H1 (cell line): ENCODE measurements at regions not wholly inside any gene's neighbourhood (a gene's known extent, or its start where the extent isn't known, plus 50 kb on each side); places are given as distances from the start of the nearest gene placed in this dataset.

ENCODE experiments used
- CTCF ChIA-PET: fragments of 300-600 bp; sonication (Branson Sonifier 250); formaldehyde crosslinking; loops from one replicate; lab custom pipeline; 2021; ENCODE audit not compliant: partially characterized antibody; lab: Charles Lee
- POLR2A ChIA-PET: fragments of 300-600 bp; sonication (Branson Sonifier 250); formaldehyde crosslinking; loops from one replicate; lab custom pipeline; 2021; ENCODE audit warnings: inconsistent platforms; ENCODE audit not compliant: partially characterized antibody; lab: Charles Lee
- DNase-seq, 2 experiments: peaks; one replicate each; pipeline versions ENCODE4 v3.0.0 to v3.0.0-alpha.2; 2010 to 2022; ENCODE audit warnings: low spot score in 2 of 2, low read depth in 1 of 2, mixed read lengths in 1 of 2
- FAIRE-seq: peaks from 2 replicates; lab custom pipeline; 2011; peaks lifted over from hg19 to GRCh38; lab: Jason Lieb, UNC
- H2AFZ ChIP-seq: 2 replicates; pipeline ENCODE4 v1.8.1; 2012; ENCODE audit warnings: low read length, inconsistent platforms
- H2AK5ac ChIP-seq: 2 replicates; pipeline ENCODE4 v1.6.1; 2013; ENCODE audit warnings: low read depth, low read length
- H2BK120ac ChIP-seq: replicated peaks from 2 replicates; pipeline ENCODE3; 2013; ENCODE audit warnings: low read depth, low read length, inconsistent platforms
- H2BK12ac ChIP-seq: 2 replicates; pipeline ENCODE4 v1.6.1; 2013; ENCODE audit warnings: low read depth, low read length
- H2BK15ac ChIP-seq: 2 replicates; pipeline ENCODE4 v1.6.1; 2013; ENCODE audit warnings: low read length
- H2BK20ac ChIP-seq: 2 replicates; pipeline ENCODE4 v1.6.1; 2013; ENCODE audit warnings: low read length
- H2BK5ac ChIP-seq: 2 replicates; pipeline ENCODE4 v1.6.1; 2013; ENCODE audit warnings: low read depth, low read length
- H3K14ac ChIP-seq: 2 replicates; pipeline ENCODE4 v1.6.1; 2013; ENCODE audit warnings: inconsistent platforms; ENCODE audit not compliant: insufficient read length
- H3K18ac ChIP-seq: 2 replicates; pipeline ENCODE4 v1.6.1; 2013; ENCODE audit warnings: low read length; ENCODE audit errors: extremely low read depth
- H3K23ac ChIP-seq: 2 replicates; pipeline ENCODE4 v1.6.1; 2013; ENCODE audit warnings: inconsistent platforms; ENCODE audit not compliant: insufficient read length
- H3K23me2 ChIP-seq: 2 replicates; pipeline ENCODE4 v1.6.1; 2013; ENCODE audit warnings: low read depth, low read length
- H3K27ac ChIP-seq: 2 replicates; pipeline ENCODE4 v1.6.1; 2011; ENCODE audit warnings: low read depth, low read length, inconsistent platforms
- H3K27me3 ChIP-seq, 4 experiments: replicated peaks in 1 of 4; 1 replicate in 1 of 4; 2 replicates in 3 of 4; pipeline versions ENCODE4 v1.6.1 to v1.8.1; 2011 to 2013; ENCODE audit warnings: low read length in 3 of 4, mild to moderate bottlenecking in 3 of 4, inconsistent platforms in 2 of 4, mixed read lengths in 2 of 4, moderate library complexity in 1 of 4; ENCODE audit not compliant: control insufficient read depth in 3 of 4, insufficient read depth in 3 of 4; ENCODE audit errors: extremely low read depth in 1 of 4
- H3K36me3 ChIP-seq, 4 experiments: 2 replicates each; pipeline versions ENCODE4 v1.6.1 to v1.8.1; 2011 to 2013; ENCODE audit warnings: mild to moderate bottlenecking in 4 of 4, low read length in 3 of 4, moderate library complexity in 2 of 4, control low read depth in 1 of 4, inconsistent platforms in 1 of 4; ENCODE audit not compliant: insufficient read depth in 4 of 4, control insufficient read depth in 2 of 4
- H3K4ac ChIP-seq: replicated peaks from 2 replicates; pipeline ENCODE3; 2013; ENCODE audit warnings: low read length, low read depth, mixed read lengths, inconsistent platforms; ENCODE audit not compliant: insufficient read length
- H3K4me1 ChIP-seq, 4 experiments: replicated peaks in 1 of 4; 1 replicate in 1 of 4; 2 replicates in 3 of 4; pipeline versions ENCODE4 v1.6.1 to v1.8.1; 2011 to 2013; ENCODE audit warnings: low read length in 3 of 4, inconsistent platforms in 2 of 4, mixed read lengths in 1 of 4; ENCODE audit not compliant: insufficient read depth in 4 of 4, control insufficient read depth in 3 of 4
- H3K4me2 ChIP-seq, 2 experiments: 2 replicates each; pipeline versions ENCODE4 v1.6.1 to v1.8.1; 2011 to 2013; ENCODE audit warnings: low read depth in 2 of 2, low read length in 2 of 2, control low read depth in 1 of 2, inconsistent platforms in 1 of 2, mild to moderate bottlenecking in 1 of 2; ENCODE audit not compliant: insufficient read depth in 1 of 2
- H3K4me3 ChIP-seq, 4 experiments: fragments of 200-600, 300-600 bp in 1 of 4; sonication (generic), shearing (Covaris generic), sonication (Bioruptor Twin) in 1 of 4; 2 replicates each; pipeline versions ENCODE4 v1.5.1 to v1.8.1; 2011 to 2016; ENCODE audit warnings: low read length in 4 of 4, low read depth in 3 of 4, control low read depth in 2 of 4, inconsistent platforms in 2 of 4, mild to moderate bottlenecking in 2 of 4, mixed read lengths in 1 of 4, moderate library complexity in 1 of 4; ENCODE audit not compliant: insufficient read depth in 2 of 4; ENCODE audit errors: extremely low read depth in 1 of 4
- H3K56ac ChIP-seq: replicated peaks from 2 replicates; pipeline ENCODE3; 2013; ENCODE audit warnings: low read depth, mild to moderate bottlenecking, mixed read lengths, low read length, inconsistent platforms; ENCODE audit not compliant: insufficient read length
- H3K79me1 ChIP-seq: 2 replicates; pipeline ENCODE4 v1.6.1; 2013; ENCODE audit warnings: low read depth, low read length, control low read depth
- H3K79me2 ChIP-seq, 2 experiments: 2 replicates each; pipeline versions ENCODE4 v1.6.1 to v1.8.1; 2012 to 2013; ENCODE audit warnings: low read length in 2 of 2, mild to moderate bottlenecking in 2 of 2, inconsistent platforms in 1 of 2; ENCODE audit not compliant: insufficient read depth in 2 of 2, control insufficient read depth in 1 of 2
- H3K9ac ChIP-seq, 4 experiments: replicated peaks in 1 of 4; 1 replicate in 1 of 4; 2 replicates in 3 of 4; pipeline versions ENCODE4 v1.6.1 to v1.8.1; 2011 to 2013; ENCODE audit warnings: low read depth in 3 of 4, low read length in 3 of 4, control low read depth in 2 of 4, mild to moderate bottlenecking in 2 of 4, moderate library complexity in 2 of 4, inconsistent platforms in 1 of 4; ENCODE audit errors: extremely low read depth in 1 of 4
- H3K9me3 ChIP-seq, 2 experiments: 2 replicates each; pipeline versions ENCODE4 v1.6.1 to v1.8.1; 2012 to 2013; ENCODE audit warnings: mild to moderate bottlenecking in 2 of 2, moderate library complexity in 2 of 2, control low read depth in 1 of 2, inconsistent platforms in 1 of 2, low read depth in 1 of 2, low read length in 1 of 2, mixed read lengths in 1 of 2; ENCODE audit not compliant: insufficient read depth in 2 of 2
- H4K20me1 ChIP-seq, 2 experiments: replicated peaks in 1 of 2; 2 replicates each; pipeline versions ENCODE3 to v1.8.1; 2011 to 2013; ENCODE audit warnings: inconsistent platforms in 2 of 2, low read length in 2 of 2, mild to moderate bottlenecking in 1 of 2; ENCODE audit not compliant: insufficient read depth in 2 of 2, control insufficient read depth in 1 of 2
- H4K5ac ChIP-seq: 2 replicates; pipeline ENCODE4 v1.6.1; 2013; ENCODE audit warnings: low read length, low read depth, mixed read lengths, inconsistent platforms; ENCODE audit not compliant: insufficient read length
- H4K8ac ChIP-seq: 2 replicates; pipeline ENCODE4 v1.8.0; 2013; ENCODE audit warnings: mild to moderate bottlenecking, moderate library complexity, low read length, inconsistent platforms; ENCODE audit not compliant: insufficient read depth; ENCODE audit errors: extremely low read depth
- H4K91ac ChIP-seq: replicated peaks from 2 replicates; pipeline ENCODE3; 2013; ENCODE audit warnings: low read length, mixed read lengths, inconsistent platforms; ENCODE audit not compliant: insufficient read length
- CEBPB ChIP-seq: IDR thresholded peaks from 2 replicates; pipeline ENCODE4 v1.6.1; 2012; ENCODE audit warnings: low read depth, low read length
- CHD1 ChIP-seq: IDR thresholded peaks from 2 replicates; pipeline ENCODE4 v1.6.1; 2012; ENCODE audit warnings: low read depth, low read length, improper control_type of control experiment
- EZH2 ChIP-seq: fragments of 200-600 bp; sonication (generic); IDR thresholded peaks from 2 replicates; pipeline ENCODE4 v1.7.1; 2012; ENCODE audit warnings: low read depth, mild to moderate bottlenecking, moderate library complexity, low read length, inconsistent platforms; ENCODE audit not compliant: severe bottlenecking
- JUN ChIP-seq: IDR thresholded peaks from 2 replicates; pipeline ENCODE4 v1.6.1; 2011; ENCODE audit warnings: low read depth, mild to moderate bottlenecking, improper control_type of control experiment, low read length
- POU5F1 ChIP-seq: IDR thresholded peaks from 2 replicates; pipeline ENCODE4 v1.6.1; 2011; ENCODE audit warnings: low read depth, mild to moderate bottlenecking, low read length, moderate library complexity
- RNF2 ChIP-seq: fragments of 200-900, 300-1000 bp; sonication (generic); IDR thresholded peaks from 2 replicates; pipeline ENCODE4 v1.7.1; 2016; ENCODE audit warnings: borderline replicate concordance, low read depth, mild to moderate bottlenecking, antibody characterized with exemption, low read length; ENCODE audit not compliant: poor library complexity, severe bottlenecking; ENCODE audit errors: missing control alignments
- SAP30 ChIP-seq: fragments of 300-600 bp; sonication (generic); IDR thresholded peaks from 2 replicates; pipeline ENCODE4 v1.7.1; 2012; ENCODE audit warnings: low read length, moderate library complexity, mild to moderate bottlenecking, inconsistent platforms; ENCODE audit not compliant: insufficient read depth, insufficient replicate concordance
- ZNF274 ChIP-seq: IDR thresholded peaks from 2 replicates; pipeline ENCODE4 v1.7.0; 2012; ENCODE audit warnings: low read length, borderline replicate concordance; ENCODE audit errors: extremely low read depth
- WGBS, 2 experiments: shearing (Covaris generic) in 1 of 2; methylation state at CpG; one replicate each; pipeline versions ENCODE4 v1.1.6 to v1.1.7; 2013 to 2015; ENCODE audit warnings: low lambda C conversion rate in 2 of 2, mixed read lengths in 2 of 2, inconsistent platforms in 1 of 2, low coverage in 1 of 2, missing lambda C conversion rate in 1 of 2; ENCODE audit not compliant: insufficient replicate concordance in 2 of 2, insufficient coverage in 1 of 2, insufficient read length in 1 of 2; ENCODE audit errors: extremely low coverage in 1 of 2, missing lambda C conversion rate in 1 of 2; 5-methylcytosine and 5-hydroxymethylcytosine counted together
- TF ChIP-seq, protein P1 (sequence below): IDR thresholded peaks from 2 replicates; pipeline ENCODE4 v1.6.1; 2012; ENCODE audit warnings: inconsistent platforms
- TF ChIP-seq, protein P2 (sequence below): IDR thresholded peaks from 2 replicates; pipeline ENCODE4 v1.6.1; 2012; ENCODE audit warnings: inconsistent platforms
- TF ChIP-seq, protein P3 (sequence below): IDR thresholded peaks from 2 replicates; pipeline ENCODE4 v1.6.1; 2012; ENCODE audit warnings: low read length, inconsistent platforms

DNA sequence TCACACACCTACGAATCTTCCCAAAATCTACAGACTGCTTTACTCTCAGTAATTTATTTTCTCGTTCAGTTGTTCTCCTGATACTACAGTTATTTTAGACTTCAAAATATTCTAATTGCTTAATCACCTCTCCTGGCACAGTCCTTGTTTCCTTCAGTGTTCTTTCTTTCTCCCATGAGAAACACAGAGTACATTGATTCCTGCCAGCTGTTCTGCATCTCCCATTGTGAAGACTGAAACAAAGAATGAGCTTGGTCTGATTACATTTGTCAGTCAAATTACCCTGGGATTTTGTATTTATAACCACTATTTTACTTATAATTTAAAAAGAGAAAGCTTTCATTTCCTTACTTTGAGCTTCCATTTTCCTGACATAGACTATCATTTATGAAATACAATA is 63.9 kb upstream of the TANK start:
- 85% methylated on average over 2 of the region's 2 CpGs; no CpG with 5 or more reads in 1 of the 2 experiments for WGBS, 2 experiments
- Histone ChIP-seq H3K9me3 (no peaks in the 10 kb centered on the region), H2AFZ (no peak overlapping the region), H3K4ac (no peak overlapping the region), H3K27ac (no peak overlapping the region), H2AK5ac (no peak overlapping the region), H3K23ac (no peak overlapping the region), H2BK12ac (no peak overlapping the region), H3K79me2 (no peaks in the 10 kb centered on the region), H3K14ac (no peak overlapping the region), H2BK120ac (no peak overlapping the region), H3K56ac (no peak overlapping the region), H4K5ac (no peak overlapping the region), H4K20me1 (no peaks in the 10 kb centered on the region), H3K36me3 (no peaks in the 10 kb centered on the region), H3K9ac (no peak overlapping the region), H3K23me2 (no peaks in the 10 kb centered on the region), H2BK15ac (no peak overlapping the region), H2BK5ac (no peak overlapping the region), H2BK20ac (no peak overlapping the region), H3K18ac (no peak overlapping the region), H3K27me3 (no peaks in the 10 kb centered on the region), H3K4me2 (no peak overlapping the region), H4K91ac (no peak overlapping the region), H3K4me1 (no peaks in the 10 kb centered on the region), H3K4me3 (no peak overlapping the region), H4K8ac (no peak overlapping the region), H3K79me1 (no peaks in the 10 kb centered on the region)
- FAIRE-seq (no peak), DNase-seq (no peak)
- POLR2A ChIA-PET: interaction anchor here (0.7 kb wide), 1 partner anchor 111 kb away, joined by 3 read pairs; no protein-coding TSS in a partner anchor
- CTCF ChIA-PET: interaction anchor here (0.6 to 1.5 kb wide), 3 partner anchors 10 to 44 kb away, joined by 3 to 6 read pairs (median 3); no protein-coding TSS in a partner anchor
- no peak for TF ChIP-seq CHD1
- no peak for TF ChIP-seq SAP30
- TF ChIP-seq ZNF274: no peak
- TF ChIP-seq, protein P1, sequence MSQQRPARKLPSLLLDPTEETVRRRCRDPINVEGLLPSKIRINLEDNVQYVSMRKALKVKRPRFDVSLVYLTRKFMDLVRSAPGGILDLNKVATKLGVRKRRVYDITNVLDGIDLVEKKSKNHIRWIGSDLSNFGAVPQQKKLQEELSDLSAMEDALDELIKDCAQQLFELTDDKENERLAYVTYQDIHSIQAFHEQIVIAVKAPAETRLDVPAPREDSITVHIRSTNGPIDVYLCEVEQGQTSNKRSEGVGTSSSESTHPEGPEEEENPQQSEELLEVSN: no peak
- TF ChIP-seq POU5F1: no peak
- TF ChIP-seq RNF2: no peak
- TF ChIP-seq, protein P2, sequence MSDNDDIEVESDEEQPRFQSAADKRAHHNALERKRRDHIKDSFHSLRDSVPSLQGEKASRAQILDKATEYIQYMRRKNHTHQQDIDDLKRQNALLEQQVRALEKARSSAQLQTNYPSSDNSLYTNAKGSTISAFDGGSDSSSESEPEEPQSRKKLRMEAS: no peak
- TF ChIP-seq CEBPB: no peak
- TF ChIP-seq, protein P3, sequence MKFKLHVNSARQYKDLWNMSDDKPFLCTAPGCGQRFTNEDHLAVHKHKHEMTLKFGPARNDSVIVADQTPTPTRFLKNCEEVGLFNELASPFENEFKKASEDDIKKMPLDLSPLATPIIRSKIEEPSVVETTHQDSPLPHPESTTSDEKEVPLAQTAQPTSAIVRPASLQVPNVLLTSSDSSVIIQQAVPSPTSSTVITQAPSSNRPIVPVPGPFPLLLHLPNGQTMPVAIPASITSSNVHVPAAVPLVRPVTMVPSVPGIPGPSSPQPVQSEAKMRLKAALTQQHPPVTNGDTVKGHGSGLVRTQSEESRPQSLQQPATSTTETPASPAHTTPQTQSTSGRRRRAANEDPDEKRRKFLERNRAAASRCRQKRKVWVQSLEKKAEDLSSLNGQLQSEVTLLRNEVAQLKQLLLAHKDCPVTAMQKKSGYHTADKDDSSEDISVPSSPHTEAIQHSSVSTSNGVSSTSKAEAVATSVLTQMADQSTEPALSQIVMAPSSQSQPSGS: no peak
- TF ChIP-seq EZH2: no peak
- no peak for TF ChIP-seq JUN
